ENCODE measurements at regions not wholly inside any gene's neighbourhood (a gene's known extent, or its start where the extent isn't known, plus 50 kb on each side); places are given as distances from the start of the nearest gene placed in this dataset.
"Not testable (repeated sequence)": the region's sequence is repeated elsewhere in the genome, so short reads cannot be mapped to it uniquely, and the experiment has no call there.

GRCh38 chr10:28400176-28400575, 97.3 kb upstream of the MPP7 start:
- Histone ChIP-seq H3K4me3 (no peak overlapping the region), H3K4me1 (replicated peaks in 1 of 2) (no peaks in the 10 kb centered on the region), H3K27ac (no peak overlapping the region)
- no peak for ATAC-seq (replicated peaks in 6 of 8)
- 33 to 100% (median 93%) methylated on average over 1 to 6 of the region's 9 CpGs; no CpG with 5 or more reads in 1 of the 10 experiments for WGBS, 10 experiments
- in situ Hi-C loops (cut with MboI; ENCODE audit: low pct_unique_long_range_greater_than_20kb in 2 of 9, low sequenced_read_pairs in 9 of 9, unreplicated experiment in 9 of 9), result no loop called here

- in situ Hi-C loops (cut with MboI; ENCODE audit: low pct_unique_long_range_greater_than_20kb in 2 of 9, low sequenced_read_pairs in 9 of 9, unreplicated experiment in 9 of 9), result no loop called here
- no peak overlapping the region for H3K4me3 ChIP-seq
- H3K27ac ChIP-seq, result no peak overlapping the region
- H3K4me1 ChIP-seq (replicated peaks in 1 of 2), result no peaks in the 10 kb centered on the region
- WGBS, 10 experiments, result 52 to 100% (median 100%) methylated on average over 1 to 5 of the region's 5 CpGs; no CpG with 5 or more reads in 1 of the 10 experiments
- no peak for ATAC-seq (replicated peaks in 6 of 8)
These were observed 97.8 kb upstream of the MPP7 start for GRCh38 chr10:28400681-28401080.

GRCh38 chr10:28402611-28403073, 99.8 kb upstream of the MPP7 start:
- H3K4me1 ChIP-seq (replicated peaks in 1 of 2); H3K4me3 ChIP-seq; in situ Hi-C loops (cut with MboI; ENCODE audit: low pct_unique_long_range_greater_than_20kb in 2 of 9, low sequenced_read_pairs in 9 of 9, unreplicated experiment in 9 of 9); H3K27ac ChIP-seq; ATAC-seq (replicated peaks in 6 of 8): not testable (repeated sequence)
- 29 to 100% (median 75%) methylated on average over 1 to 7 of the region's 7 CpGs; no CpG with 5 or more reads in 1 of the 10 experiments for WGBS, 10 experiments

- no peak overlapping the region for H3K4me3 ChIP-seq
- WGBS, 10 experiments, result 21 to 100% (median 94%) methylated on average over 1 to 2 of the region's 2 CpGs; no CpG with 5 or more reads in 4 of the 10 experiments
- H3K4me1 ChIP-seq (replicated peaks in 1 of 2), result no peaks in the 10 kb centered on the region
- ATAC-seq (replicated peaks in 6 of 8), result no peak
- no peak overlapping the region for H3K27ac ChIP-seq
- in situ Hi-C loops (cut with MboI; ENCODE audit: low pct_unique_long_range_greater_than_20kb in 2 of 9, low sequenced_read_pairs in 9 of 9, unreplicated experiment in 9 of 9), result no loop called here
These were observed 100.2 kb upstream of the MPP7 start for GRCh38 chr10:28403090-28403489.

GRCh38 chr10:28408237-28408777, 105.4 kb upstream of the MPP7 start:
- in situ Hi-C loops (cut with MboI; ENCODE audit: low pct_unique_long_range_greater_than_20kb in 2 of 9, low sequenced_read_pairs in 9 of 9, unreplicated experiment in 9 of 9), result no loop called here
- WGBS, 10 experiments, result 28 to 88% (median 72%) methylated on average over 2 to 4 of the region's 4 CpGs; no CpG with 5 or more reads in 1 of the 10 experiments
- H3K27ac ChIP-seq, result no peak overlapping the region
- no peaks in the 10 kb centered on the region for H3K4me1 ChIP-seq (replicated peaks in 1 of 2)
- H3K4me3 ChIP-seq, result no peak overlapping the region
- ATAC-seq (replicated peaks in 6 of 8), result no peak

GRCh38 chr10:28410420-28411135, 107.7 kb upstream of the MPP7 start:
- Histone ChIP-seq H3K27ac (no peak overlapping the region), H3K4me3 (no peak overlapping the region), H3K4me1 (replicated peaks in 1 of 2) (no peaks in the 10 kb centered on the region)
- peak in 4 of 8 experiments; percentile 21 to 80 (median 78) for ATAC-seq (replicated peaks in 6 of 8)
- in situ Hi-C loops (cut with MboI; ENCODE audit: low pct_unique_long_range_greater_than_20kb in 2 of 9, low sequenced_read_pairs in 9 of 9, unreplicated experiment in 9 of 9), result no loop called here
- 0 to 79% (median 37%) methylated on average over 1 to 4 of the region's 4 CpGs; no CpG with 5 or more reads in 1 of the 10 experiments for WGBS, 10 experiments

GRCh38 chr10:28411136-28411460, 108.2 kb upstream of the MPP7 start:
- Histone ChIP-seq H3K27ac (no peak overlapping the region), H3K4me3 (no peak overlapping the region), H3K4me1 (replicated peaks in 1 of 2) (no peaks in the 10 kb centered on the region)
- in situ Hi-C loops (cut with MboI; ENCODE audit: low pct_unique_long_range_greater_than_20kb in 2 of 9, low sequenced_read_pairs in 9 of 9, unreplicated experiment in 9 of 9), result no loop called here
- WGBS, 10 experiments, result 18 to 60% methylated on average over 2 of the region's 6 CpGs; no CpG with 5 or more reads in 8 of the 10 experiments
- ATAC-seq (replicated peaks in 6 of 8), result no peak

- WGBS, 10 experiments, result 17 to 100% (median 83%) methylated on average over 1 to 4 of the region's 4 CpGs; no CpG with 5 or more reads in 1 of the 10 experiments
- ATAC-seq (replicated peaks in 6 of 8), result peak in 3 of 8 experiments; percentile 14 to 67 (median 66)
These were observed 108.8 kb upstream of the MPP7 start for GRCh38 chr10:28411648-28412047.

GRCh38 chr10:28418069-28418468, 114.8 kb upstream of the WAC start:
- no peak for ATAC-seq (replicated peaks in 6 of 8)
- Histone ChIP-seq H3K4me3 (no peak overlapping the region), H3K27ac (no peak overlapping the region), H3K4me1 (replicated peaks in 1 of 2) (no peaks in the 10 kb centered on the region)
- in situ Hi-C loops (cut with MboI; ENCODE audit: low pct_unique_long_range_greater_than_20kb in 2 of 9, low sequenced_read_pairs in 9 of 9, unreplicated experiment in 9 of 9), result no loop called here
- WGBS, 10 experiments, result 0 to 70% (median 28%) methylated on average over 1 to 2 of the region's 2 CpGs; no CpG with 5 or more reads in 2 of the 10 experiments

More at GRCh38 chr10:28411648-28412047, 108.8 kb upstream of the MPP7 start:
- in situ Hi-C loops (cut with MboI; ENCODE audit: low pct_unique_long_range_greater_than_20kb in 2 of 9, low sequenced_read_pairs in 9 of 9, unreplicated experiment in 9 of 9), result no loop called here
- Histone ChIP-seq H3K4me3 (no peak overlapping the region), H3K27ac (no peak overlapping the region), H3K4me1 (replicated peaks in 1 of 2) (no peaks in the 10 kb centered on the region)

GRCh38 chr10:28425422-28425821, 107.5 kb upstream of the WAC start:
- H3K27ac ChIP-seq, result no peak overlapping the region
- peak in 5 of 8 experiments; percentile 21 to 66 (median 52) for ATAC-seq (replicated peaks in 6 of 8)
- H3K4me1 ChIP-seq (replicated peaks in 1 of 2), result peaks cover 0 to 12% of the 10 kb centered on the region in 2 donors
- in situ Hi-C loops (cut with MboI; ENCODE audit: low pct_unique_long_range_greater_than_20kb in 2 of 9, low sequenced_read_pairs in 9 of 9, unreplicated experiment in 9 of 9), result no loop called here
- no peak overlapping the region for H3K4me3 ChIP-seq
- WGBS, 10 experiments, result 20 to 100% (median 94%) methylated on average over 1 to 3 of the region's 3 CpGs; no CpG with 5 or more reads in 3 of the 10 experiments

- no peak overlapping the region for H3K27ac ChIP-seq
- in situ Hi-C loops (cut with MboI; ENCODE audit: low pct_unique_long_range_greater_than_20kb in 2 of 9, low sequenced_read_pairs in 9 of 9, unreplicated experiment in 9 of 9), result no loop called here
- H3K4me1 ChIP-seq (replicated peaks in 1 of 2), result peaks cover 0 to 12% of the 10 kb centered on the region in 2 donors
- ATAC-seq (replicated peaks in 6 of 8), result no peak
- no peak overlapping the region for H3K4me3 ChIP-seq
These were observed 106.3 kb upstream of the WAC start for GRCh38 chr10:28426392-28427159.

- Histone ChIP-seq H3K4me1 (replicated peaks in 1 of 2) (peaks cover 0 to 12% of the 10 kb centered on the region in 2 donors), H3K27ac (no peak overlapping the region), H3K4me3 (no peak overlapping the region)
- 32 to 75% (median 53%) methylated on average over 1 to 5 of the region's 5 CpGs; no CpG with 5 or more reads in 2 of the 10 experiments for WGBS, 10 experiments
- ATAC-seq (replicated peaks in 6 of 8), result peak in 5 of 8 experiments; percentile 44 to 97 (median 75)
- in situ Hi-C loops (cut with MboI; ENCODE audit: low pct_unique_long_range_greater_than_20kb in 2 of 9, low sequenced_read_pairs in 9 of 9, unreplicated experiment in 9 of 9), result no loop called here
These were observed 105.5 kb upstream of the WAC start for GRCh38 chr10:28427376-28427775.

GRCh38 chr10:28429045-28429444, 103.9 kb upstream of the WAC start:
- no peak overlapping the region for H3K27ac ChIP-seq
- H3K4me1 ChIP-seq (replicated peaks in 1 of 2), result peaks cover 0 to 12% of the 10 kb centered on the region in 2 donors
- no peak for ATAC-seq (replicated peaks in 6 of 8)
- in situ Hi-C loops (cut with MboI; ENCODE audit: low pct_unique_long_range_greater_than_20kb in 2 of 9, low sequenced_read_pairs in 9 of 9, unreplicated experiment in 9 of 9), result no loop called here
- H3K4me3 ChIP-seq, result no peak overlapping the region
